Common myeloid progenitor, CD34-positive (primary cell): ENCODE measurements at regions not wholly inside any gene's neighbourhood (a gene's known extent, or its start where the extent isn't known, plus 50 kb on each side); places are given as distances from the start of the nearest gene placed in this dataset.
"Not testable (repeated sequence)": the region's sequence is repeated elsewhere in the genome, so short reads cannot be mapped to it uniquely, and the experiment has no call there.

Source experiments
- CTCF ChIA-PET: fragments of 350-600 bp; sonication (Branson Sonifier 250); formaldehyde crosslinking; loops from one replicate; lab custom pipeline; 2021; ENCODE audit warnings: antibody characterized with exemption; lab: Charles Lee
- POLR2A ChIA-PET: fragments of 350-600 bp; sonication (Branson Sonifier 250); formaldehyde crosslinking; loops from one replicate; lab custom pipeline; 2021; ENCODE audit warnings: antibody characterized with exemption; lab: Charles Lee
- DNase-seq, 3 donors: peaks; one replicate each; pipeline versions ENCODE4 v3.0.0 to v3.0.0-alpha.2; 2013
- H3K27ac ChIP-seq, 2 experiments: 1 replicate in 1 of 2; 2 replicates in 1 of 2; pipeline ENCODE4 v1.7.0; 2013; ENCODE audit warnings: inconsistent platforms in 2 of 2, low read length in 2 of 2, mild to moderate bottlenecking in 2 of 2, low read depth in 1 of 2, moderate library complexity in 1 of 2; ENCODE audit not compliant: severe bottlenecking in 2 of 2, insufficient read depth in 1 of 2, poor library complexity in 1 of 2
- H3K27me3 ChIP-seq, 5 experiments: replicated peaks in 2 of 5; 1 replicate in 3 of 5; 2 replicates in 2 of 5; pipeline versions ENCODE4 v1.6.1 to v1.7.0; 2013; ENCODE audit warnings: low read length in 4 of 5, mild to moderate bottlenecking in 2 of 5, moderate library complexity in 2 of 5, inconsistent platforms in 1 of 5; ENCODE audit not compliant: insufficient read depth in 5 of 5, control insufficient read depth in 4 of 5
- H3K36me3 ChIP-seq, 4 experiments: 1 replicate in 2 of 4; 2 replicates in 2 of 4; pipeline versions ENCODE4 v1.6.1 to v1.7.0; 2013; ENCODE audit warnings: low read length in 3 of 4, control low read depth in 1 of 4, mild to moderate bottlenecking in 1 of 4; ENCODE audit not compliant: control insufficient read depth in 4 of 4, insufficient read depth in 4 of 4
- H3K4me1 ChIP-seq, 4 experiments: 1 replicate in 3 of 4; 2 replicates in 1 of 4; pipeline versions ENCODE4 v1.6.1 to v1.7.1; 2013; ENCODE audit warnings: low read length in 3 of 4, mild to moderate bottlenecking in 3 of 4, control low read depth in 1 of 4, inconsistent platforms in 1 of 4, moderate library complexity in 1 of 4; ENCODE audit not compliant: control insufficient read depth in 4 of 4, insufficient read depth in 4 of 4; ENCODE audit errors: control extremely low read depth in 1 of 4
- H3K4me3 ChIP-seq, 7 experiments: 1 replicate in 4 of 7; 2 replicates in 3 of 7; pipeline versions ENCODE4 v1.5.1 to v1.7.0; 2013; ENCODE audit warnings: mild to moderate bottlenecking in 7 of 7, low read length in 6 of 7, moderate library complexity in 6 of 7, inconsistent platforms in 2 of 7, low read depth in 2 of 7, control low read depth in 1 of 7; ENCODE audit not compliant: insufficient read depth in 4 of 7, control insufficient read depth in 1 of 7; ENCODE audit errors: extremely low read depth in 1 of 7
- H3K9me3 ChIP-seq, 5 experiments: 1 replicate in 4 of 5; 2 replicates in 1 of 5; pipeline versions ENCODE4 v1.6.1 to v1.7.1; 2013; ENCODE audit warnings: low read length in 4 of 5, mild to moderate bottlenecking in 2 of 5, inconsistent platforms in 1 of 5, low read depth in 1 of 5, moderate library complexity in 1 of 5; ENCODE audit not compliant: control insufficient read depth in 4 of 5, insufficient read depth in 2 of 5; ENCODE audit errors: control extremely low read depth in 1 of 5
- WGBS: methylation state at CpG from one replicate; pipeline ENCODE4 v1.1.5; 2013; ENCODE audit not compliant: insufficient coverage; 5-methylcytosine and 5-hydroxymethylcytosine counted together

DNA sequence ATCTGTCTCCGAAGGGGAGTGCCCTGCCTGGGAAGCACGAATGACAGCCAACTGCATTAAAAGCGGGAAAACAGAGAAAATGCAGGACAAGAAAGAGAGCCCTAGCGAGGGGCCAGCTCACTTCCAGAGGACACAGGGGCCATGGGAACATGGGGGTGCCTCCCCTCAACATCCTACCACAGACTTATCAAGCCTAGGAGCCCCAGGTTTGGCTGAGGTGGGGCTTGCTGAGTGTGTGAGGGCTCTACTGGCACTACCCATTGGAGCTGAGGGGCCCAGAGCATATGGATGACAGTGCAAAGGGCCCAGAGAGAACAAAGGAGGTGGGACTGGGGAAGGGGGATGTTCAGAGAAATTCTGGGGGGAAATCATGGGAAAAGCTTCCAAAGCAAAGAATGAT lies 101.8 kb downstream of the PJA1 start:
- CTCF ChIA-PET: interaction anchor here (0.7 to 1.1 kb wide), 2 partner anchors 30 to 231 kb away, joined by 3 read pairs; no protein-coding TSS in a partner anchor
- no peak overlapping the region for H3K4me3 ChIP-seq
- H3K4me1 ChIP-seq: no peaks in the 10 kb centered on the region
- H3K9me3 ChIP-seq: peaks cover 0 to 3% (median 0%) of the 10 kb centered on the region in 5 experiments
- DNase-seq: no peak
- POLR2A ChIA-PET: no interaction called here
- H3K27ac ChIP-seq: no peak overlapping the region
- 93% methylated on average over 3 of the region's 4 CpGs for WGBS
- H3K36me3 ChIP-seq: no peaks in the 10 kb centered on the region
- H3K27me3 ChIP-seq: peaks cover 0 to 13% (median 0%) of the 10 kb centered on the region in 5 experiments

DNA sequence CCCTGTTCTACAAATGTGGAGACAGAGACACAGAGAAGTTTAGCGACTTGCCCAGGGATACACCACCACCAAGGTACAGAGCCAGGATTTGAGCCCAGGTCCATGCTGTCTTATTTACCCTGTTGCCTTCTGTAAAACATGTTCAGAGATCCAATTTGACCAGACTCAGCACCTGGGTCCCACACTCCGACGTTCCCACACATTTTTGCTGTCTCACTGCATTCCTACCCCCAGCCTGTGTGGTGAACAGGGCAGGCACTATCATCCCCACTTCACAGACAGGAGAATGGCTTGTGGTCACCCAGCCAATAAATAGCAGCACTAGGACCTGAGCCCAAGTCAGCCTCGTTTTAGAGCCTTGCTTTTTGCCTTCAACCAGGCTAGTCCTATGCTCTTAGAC lies 102.8 kb downstream of the PJA1 start:
- POLR2A ChIA-PET: no interaction called here
- Histone ChIP-seq H3K4me3 (no peak overlapping the region), H3K27me3 (peaks cover 0 to 13% (median 0%) of the 10 kb centered on the region in 5 experiments), H3K9me3 (peaks cover 0 to 3% (median 0%) of the 10 kb centered on the region in 5 experiments), H3K4me1 (no peaks in the 10 kb centered on the region), H3K27ac (no peak overlapping the region), H3K36me3 (no peaks in the 10 kb centered on the region)
- CTCF ChIA-PET: interaction anchor here (2.4 kb wide), 1 partner anchor 235 kb away, joined by 14 read pairs; no protein-coding TSS in a partner anchor
- DNase-seq: no peak
- WGBS: 85% methylated on average over 4 of the region's 4 CpGs

GRCh38 chrX:69060631-69061408 lies 104.4 kb downstream of the PJA1 start:
- Histone ChIP-seq H3K36me3 (no peaks in the 10 kb centered on the region), H3K4me1 (no peaks in the 10 kb centered on the region), H3K27ac (no peak overlapping the region), H3K27me3 (peaks cover 0 to 13% (median 0%) of the 10 kb centered on the region in 5 experiments), H3K4me3 (no peak overlapping the region), H3K9me3 (peaks cover 0 to 3% (median 0%) of the 10 kb centered on the region in 5 experiments)
- DNase-seq: peak in 1 of 3 donors; percentile 2
- ChIA-PET CTCF (interaction anchor here (1.2 to 2.8 kb wide), 3 partner anchors 161 to 233 kb away, joined by 3 to 14 read pairs (median 10); partner anchors contain the start of gene EFNB1), POLR2A (no interaction called here)
- WGBS: 68% methylated on average over 5 of the region's 6 CpGs

DNA sequence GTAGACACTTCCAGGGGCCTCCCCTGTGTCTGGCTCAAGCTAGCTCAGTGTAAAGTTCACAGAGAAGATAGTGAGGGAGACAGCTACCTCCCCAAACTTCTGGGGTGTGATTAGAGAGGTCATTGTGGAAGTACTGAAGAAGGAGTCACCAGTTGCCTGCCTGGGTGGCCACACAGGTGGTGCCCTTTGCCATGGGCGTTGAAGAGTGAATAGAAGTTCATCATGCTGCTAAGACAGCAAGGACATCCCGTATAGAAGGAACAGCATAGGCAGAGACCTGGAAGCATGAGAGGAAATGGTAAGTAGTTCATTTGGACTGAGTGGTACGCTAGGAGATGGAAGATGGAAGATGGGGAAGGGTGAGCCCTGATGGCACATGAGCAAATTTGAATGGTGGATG lies 110.1 kb downstream of the PJA1 start:
- Histone ChIP-seq H3K4me3 (no peak overlapping the region), H3K36me3 (no peaks in the 10 kb centered on the region), H3K27me3 (peaks cover 0 to 2% (median 0%) of the 10 kb centered on the region in 5 experiments), H3K27ac (no peak overlapping the region), H3K9me3 (no peaks in the 10 kb centered on the region), H3K4me1 (no peaks in the 10 kb centered on the region)
- WGBS: 86% methylated on average over 3 of the region's 3 CpGs
- POLR2A ChIA-PET: no interaction called here
- no peak for DNase-seq
- CTCF ChIA-PET: no interaction called here

DNA sequence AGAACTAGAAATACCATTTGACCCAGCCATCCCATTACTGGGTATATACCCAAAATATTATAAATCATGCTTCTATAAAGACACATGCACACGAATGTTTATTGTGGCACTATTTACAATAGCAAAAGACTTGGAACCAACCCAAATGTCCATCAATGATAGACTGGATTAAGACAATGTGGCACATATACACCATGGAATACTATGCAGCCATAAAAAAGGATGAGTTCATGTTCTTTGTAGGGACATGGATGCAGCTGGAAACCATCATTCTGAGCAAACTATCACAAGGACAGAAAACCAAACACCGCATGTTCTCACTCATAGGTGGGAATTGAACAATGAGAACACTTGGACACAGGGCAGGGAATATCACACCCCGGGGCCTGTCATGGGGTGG lies 110.8 kb downstream of the PJA1 start:
- H3K4me3 ChIP-seq, POLR2A ChIA-PET, DNase-seq, H3K36me3 ChIP-seq, H3K27me3 ChIP-seq, CTCF ChIA-PET, H3K4me1 ChIP-seq, H3K27ac ChIP-seq, H3K9me3 ChIP-seq: not testable (repeated sequence)
- WGBS: no CpG with 5 or more reads among the region's 3 CpGs

DNA sequence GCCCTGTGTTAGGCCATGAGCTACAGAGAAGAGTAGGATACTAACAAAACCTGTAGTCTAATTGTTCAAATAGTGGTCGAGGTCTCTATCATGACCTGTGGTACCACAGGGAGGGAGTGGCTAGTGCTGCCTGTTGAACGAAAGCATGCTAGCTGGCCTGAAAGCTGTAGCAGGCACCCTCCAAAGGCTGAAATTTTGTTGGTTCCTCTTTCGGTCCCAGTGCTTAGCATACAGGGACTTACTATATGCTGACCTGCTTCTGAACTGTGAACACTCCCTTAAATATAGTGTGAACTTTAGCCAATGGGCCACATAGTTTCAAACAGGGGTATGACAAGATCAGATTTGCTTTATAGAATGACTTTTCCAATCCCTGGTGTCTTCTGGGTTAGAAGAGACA lies 113.4 kb downstream of the PJA1 start:
- WGBS: 77% methylated on average over 2 of the region's 3 CpGs
- POLR2A ChIA-PET: no interaction called here

DNA sequence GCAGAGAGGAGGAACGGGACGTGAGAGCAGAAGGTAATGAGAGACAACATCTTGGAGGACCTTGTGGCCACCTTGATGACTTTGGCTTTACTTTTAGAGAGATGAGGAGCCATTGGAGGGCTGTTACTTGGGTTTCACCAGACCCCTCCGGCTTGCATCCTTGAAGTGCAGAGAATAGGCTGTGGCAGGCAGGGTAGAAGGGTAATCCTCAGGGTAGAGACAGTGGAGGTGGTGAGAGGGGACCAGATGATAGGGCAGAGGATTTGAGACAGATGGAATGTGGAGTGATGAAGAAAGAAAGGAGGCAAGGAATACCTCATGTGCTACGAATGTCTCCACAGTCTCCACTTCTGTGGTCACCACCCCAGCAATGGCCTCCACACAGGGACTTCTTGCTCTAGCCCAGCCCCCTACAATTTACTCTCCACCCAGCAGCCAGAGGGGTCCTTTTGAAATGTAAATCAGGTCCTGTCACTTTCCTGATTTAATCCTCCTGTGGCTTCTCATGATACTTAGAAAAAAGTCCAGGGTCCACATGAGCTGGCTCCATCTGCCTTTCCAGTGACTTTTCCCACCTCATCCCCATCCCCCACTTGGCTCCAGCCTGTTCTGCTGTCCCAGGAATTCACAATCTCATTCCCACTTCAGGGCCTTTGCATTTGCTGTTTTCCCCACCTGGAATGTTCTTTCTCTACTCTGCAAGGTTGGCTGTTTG lies 115.0 kb downstream of the PJA1 start:
- Histone ChIP-seq H3K27me3 (peaks cover 0 to 4% (median 0%) of the 10 kb centered on the region in 5 experiments), H3K4me1 (no peaks in the 10 kb centered on the region), H3K27ac (no peak overlapping the region), H3K4me3 (no peak overlapping the region), H3K36me3 (no peaks in the 10 kb centered on the region), H3K9me3 (no peaks in the 10 kb centered on the region)
- DNase-seq: no peak
- WGBS: 98% methylated on average over 3 of the region's 4 CpGs
- ChIA-PET CTCF (no interaction called here), POLR2A (no interaction called here)

More for the DNA sequence above, 113.4 kb downstream of the PJA1 start:
- Histone ChIP-seq H3K27me3 (peaks cover 0 to 4% (median 0%) of the 10 kb centered on the region in 5 experiments), H3K9me3 (no peaks in the 10 kb centered on the region), H3K27ac (no peak overlapping the region), H3K4me1 (no peaks in the 10 kb centered on the region), H3K36me3 (no peaks in the 10 kb centered on the region), H3K4me3 (no peak overlapping the region)
- no peak for DNase-seq
- CTCF ChIA-PET: no interaction called here
